ENCODE measurements at regions not wholly inside any gene's neighbourhood (a gene's known extent, or its start where the extent isn't known, plus 50 kb on each side); places are given as distances from the start of the nearest gene placed in this dataset.
"Not testable (repeated sequence)": the region's sequence is repeated elsewhere in the genome, so short reads cannot be mapped to it uniquely, and the experiment has no call there.

DNA sequence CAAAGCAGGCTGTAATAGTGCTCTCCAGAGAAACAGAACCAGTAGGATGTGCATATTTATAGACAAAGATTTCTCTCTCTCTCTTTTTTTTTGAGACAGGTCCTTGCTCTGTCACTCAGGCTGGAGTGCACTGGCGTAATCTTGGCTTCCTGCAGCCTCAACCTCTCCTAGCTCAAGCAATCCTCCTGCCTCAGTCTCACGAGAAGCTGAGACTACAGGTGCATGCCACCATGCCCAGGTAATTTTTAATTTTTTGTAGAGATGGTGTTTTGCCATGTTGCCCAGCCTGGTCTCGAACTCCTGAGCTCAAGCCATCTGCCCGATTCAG, 67.1 kb upstream of the CHD2 start:
- no peaks in the 10 kb centered on the region for H3K36me3 ChIP-seq (ENCODE audit: insufficient read depth, low read length)
- H3K9ac ChIP-seq (ENCODE audit: low read depth, low read length): no peak overlapping the region
- H3K9me3 ChIP-seq (replicated peaks; ENCODE audit: low read length): no peaks in the 10 kb centered on the region
- H3K4me1 ChIP-seq (ENCODE audit: control insufficient read depth, insufficient read depth, low read length): peaks cover 27% of the 10 kb centered on the region
- H3K4me2 ChIP-seq (ENCODE audit: low read length): peak overlapping the region; percentile 76
- H3K27me3 ChIP-seq (ENCODE audit: control insufficient read depth, insufficient read depth, low read length): no peaks in the 10 kb centered on the region
- H3K4me3 ChIP-seq (ENCODE audit: low read length): no peak overlapping the region

DNA sequence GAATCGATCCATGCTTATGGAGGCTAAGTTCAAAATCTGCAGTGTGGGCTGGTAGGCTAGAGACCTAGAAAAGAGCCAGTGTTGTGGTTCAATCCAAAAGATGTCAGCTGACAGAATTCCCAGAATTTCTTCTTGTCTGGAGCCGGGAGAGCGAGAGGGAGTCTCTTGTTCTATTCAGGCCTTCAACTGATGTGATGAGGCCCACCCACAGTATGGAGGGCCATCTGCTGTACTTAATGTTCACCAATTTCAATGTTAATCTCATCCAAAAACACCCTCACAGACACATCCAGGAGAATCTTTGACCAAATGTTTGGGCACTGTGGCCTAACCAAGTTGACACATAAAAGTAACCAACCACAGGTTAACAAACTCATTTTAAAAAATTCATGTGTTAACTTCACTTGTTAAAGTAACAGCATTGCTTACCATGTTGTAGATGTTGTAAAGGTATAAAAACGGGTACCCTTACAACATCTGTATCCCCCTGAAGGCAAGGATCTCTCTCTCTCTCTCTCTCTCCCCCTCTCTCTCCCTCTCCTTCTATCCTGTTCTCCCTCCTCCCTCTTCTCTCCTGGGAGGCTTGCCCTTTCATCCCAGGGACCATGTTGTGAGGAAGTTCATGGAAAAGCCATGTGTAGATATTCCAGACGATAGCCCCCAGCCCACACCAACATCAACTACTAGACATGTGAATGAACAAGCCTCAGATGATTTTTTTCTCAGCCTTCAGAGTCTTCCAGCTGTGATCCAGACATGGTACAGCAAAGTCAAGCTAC, 66.4 kb upstream of the CHD2 start:
- Histone ChIP-seq H3K4me1 (ENCODE audit: control insufficient read depth, insufficient read depth, low read length) (peaks cover 27% of the 10 kb centered on the region), H3K9ac (ENCODE audit: low read depth, low read length) (no peak overlapping the region), H3K36me3 (ENCODE audit: insufficient read depth, low read length) (no peaks in the 10 kb centered on the region), H3K9me3 (replicated peaks; ENCODE audit: low read length) (no peaks in the 10 kb centered on the region), H3K4me3 (ENCODE audit: low read length) (no peak overlapping the region), H3K27me3 (ENCODE audit: control insufficient read depth, insufficient read depth, low read length) (no peaks in the 10 kb centered on the region), H3K4me2 (ENCODE audit: low read length) (peak overlapping the region; percentile 76)

DNA sequence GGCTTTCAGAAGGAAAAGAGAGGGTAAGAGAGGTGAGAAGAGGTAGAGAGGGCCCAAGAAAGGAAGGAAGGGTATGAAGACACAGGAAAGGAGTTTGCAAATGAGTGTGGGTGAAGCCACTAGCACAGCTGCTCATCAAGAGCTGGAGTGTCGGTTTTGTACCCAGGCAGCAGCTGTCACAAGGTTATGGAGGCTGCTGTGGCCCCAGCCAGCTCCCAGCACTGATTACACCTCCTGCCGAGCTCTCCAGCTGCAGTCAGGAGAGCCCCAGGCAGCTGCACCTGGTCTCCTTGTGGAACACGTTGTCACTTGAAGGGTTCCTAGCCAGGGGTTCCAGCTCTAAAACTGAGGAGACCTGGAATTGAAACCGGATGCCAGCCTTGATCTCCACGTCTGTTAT, 60.4 kb upstream of the CHD2 start:
- no peaks in the 10 kb centered on the region for H3K27me3 ChIP-seq (ENCODE audit: control insufficient read depth, insufficient read depth, low read length)
- H3K4me2 ChIP-seq (ENCODE audit: low read length): no peak overlapping the region
- H3K4me3 ChIP-seq (ENCODE audit: low read length): no peak overlapping the region
- peaks cover under 1% of the 10 kb centered on the region for H3K4me1 ChIP-seq (ENCODE audit: control insufficient read depth, insufficient read depth, low read length)
- no peak overlapping the region for H3K9ac ChIP-seq (ENCODE audit: low read depth, low read length)
- no peaks in the 10 kb centered on the region for H3K9me3 ChIP-seq (replicated peaks; ENCODE audit: low read length)
- H3K36me3 ChIP-seq (ENCODE audit: insufficient read depth, low read length): no peaks in the 10 kb centered on the region

DNA sequence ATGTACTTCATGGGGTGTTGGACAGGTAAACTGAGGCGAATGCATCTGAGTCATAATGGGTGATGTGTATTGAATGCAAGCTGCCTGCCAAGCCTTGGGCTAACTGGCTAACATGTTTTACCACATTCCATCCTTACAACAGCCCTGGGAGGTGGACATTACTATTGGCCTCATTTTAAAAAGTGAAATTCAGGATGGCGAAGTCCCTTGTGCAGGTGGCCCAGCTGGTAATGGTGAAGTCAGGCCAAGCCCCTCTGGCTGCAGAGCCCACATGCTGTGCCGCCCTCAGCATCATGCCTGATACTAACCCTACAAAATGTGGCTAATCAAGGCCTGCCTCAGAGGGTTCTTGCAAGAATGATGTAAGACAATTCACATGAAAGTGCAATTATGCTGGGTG, 60.0 kb upstream of the CHD2 start:
- Histone ChIP-seq H3K9me3 (replicated peaks; ENCODE audit: low read length) (no peaks in the 10 kb centered on the region), H3K4me1 (ENCODE audit: control insufficient read depth, insufficient read depth, low read length) (peaks cover 5% of the 10 kb centered on the region), H3K9ac (ENCODE audit: low read depth, low read length) (no peak overlapping the region), H3K4me3 (ENCODE audit: low read length) (no peak overlapping the region), H3K27me3 (ENCODE audit: control insufficient read depth, insufficient read depth, low read length) (no peaks in the 10 kb centered on the region), H3K36me3 (ENCODE audit: insufficient read depth, low read length) (no peaks in the 10 kb centered on the region), H3K4me2 (ENCODE audit: low read length) (no peak overlapping the region)

DNA sequence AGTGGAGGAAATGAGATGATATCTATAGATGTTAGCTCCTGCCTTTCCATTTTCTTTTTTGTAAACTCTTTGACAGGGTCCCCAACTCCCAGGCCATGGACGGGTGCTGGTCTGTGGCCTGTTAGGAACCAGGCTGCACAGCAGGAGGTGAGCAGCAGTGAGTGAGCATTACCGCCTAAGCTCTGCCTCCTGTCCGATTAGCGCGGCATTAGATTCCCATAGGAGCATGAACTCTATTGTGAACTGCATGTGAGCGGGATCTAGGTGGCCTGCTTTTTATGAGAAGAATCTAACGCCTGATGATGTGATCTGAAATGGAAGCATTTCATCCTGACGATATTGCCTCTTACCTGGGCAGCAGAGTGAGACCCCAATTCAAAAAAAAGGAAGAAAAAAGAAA, 56.8 kb upstream of the CHD2 start:
- H3K4me1 ChIP-seq (ENCODE audit: control insufficient read depth, insufficient read depth, low read length): peaks cover 19% of the 10 kb centered on the region
- no peaks in the 10 kb centered on the region for H3K36me3 ChIP-seq (ENCODE audit: insufficient read depth, low read length)
- no peak overlapping the region for H3K4me3 ChIP-seq (ENCODE audit: low read length)
- H3K9ac ChIP-seq (ENCODE audit: low read depth, low read length): peak overlapping the region; percentile 56
- H3K9me3 ChIP-seq (replicated peaks; ENCODE audit: low read length): no peaks in the 10 kb centered on the region
- H3K27me3 ChIP-seq (ENCODE audit: control insufficient read depth, insufficient read depth, low read length): no peaks in the 10 kb centered on the region
- H3K4me2 ChIP-seq (ENCODE audit: low read length): peak overlapping the region; percentile 45

DNA sequence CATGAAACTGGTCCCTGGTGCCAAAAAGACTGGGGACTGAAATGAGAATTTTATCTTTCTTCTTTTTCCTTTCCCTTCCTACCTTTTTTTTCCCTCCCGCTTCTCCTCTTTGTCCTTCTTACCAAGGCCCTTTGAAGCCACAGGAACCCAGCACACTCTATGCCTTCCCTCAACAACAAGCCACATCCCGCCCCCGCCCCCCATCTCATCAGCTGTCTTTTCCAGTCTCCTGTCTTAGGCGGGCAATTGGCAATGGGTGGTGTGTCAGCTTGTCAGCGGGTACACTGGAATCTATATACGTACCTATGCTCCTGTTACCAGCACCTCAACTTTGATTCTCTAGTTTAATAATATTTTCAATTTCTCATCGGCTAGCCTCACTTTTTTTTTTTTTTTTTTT, 56.3 kb upstream of the CHD2 start:
- no peaks in the 10 kb centered on the region for H3K9me3 ChIP-seq (replicated peaks; ENCODE audit: low read length)
- H3K4me3 ChIP-seq (ENCODE audit: low read length): no peak overlapping the region
- H3K4me2 ChIP-seq (ENCODE audit: low read length): peak overlapping the region; percentile 45
- H3K4me1 ChIP-seq (ENCODE audit: control insufficient read depth, insufficient read depth, low read length): peaks cover 19% of the 10 kb centered on the region
- H3K27me3 ChIP-seq (ENCODE audit: control insufficient read depth, insufficient read depth, low read length): no peaks in the 10 kb centered on the region
- no peaks in the 10 kb centered on the region for H3K36me3 ChIP-seq (ENCODE audit: insufficient read depth, low read length)
- H3K9ac ChIP-seq (ENCODE audit: low read depth, low read length): peak overlapping the region; percentile 56

DNA sequence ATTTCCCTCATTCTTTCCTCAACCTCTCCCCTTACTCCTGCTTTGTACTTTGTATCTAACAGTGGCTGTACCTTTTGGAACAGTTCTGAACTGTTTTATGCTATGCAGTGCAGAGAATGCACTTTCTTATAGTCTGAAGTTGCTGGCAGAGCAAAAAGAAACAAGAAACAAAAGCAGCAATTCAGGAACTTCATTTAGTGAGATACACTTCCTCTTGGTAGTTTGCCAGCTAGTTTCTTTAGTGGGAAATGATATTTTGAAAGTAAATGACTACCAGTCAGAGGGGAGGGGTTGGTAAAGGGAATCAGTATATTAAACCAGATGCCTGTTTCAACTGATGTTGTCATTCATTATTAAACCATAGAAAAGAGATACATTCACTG, 55.0 kb upstream of the CHD2 start:
- peak overlapping the region; percentile 17 for H3K9ac ChIP-seq (ENCODE audit: low read depth, low read length)
- peak overlapping the region; percentile 12 for H3K4me2 ChIP-seq (ENCODE audit: low read length)
- no peaks in the 10 kb centered on the region for H3K36me3 ChIP-seq (ENCODE audit: insufficient read depth, low read length)
- no peak overlapping the region for H3K4me3 ChIP-seq (ENCODE audit: low read length)
- H3K9me3 ChIP-seq (replicated peaks; ENCODE audit: low read length): no peaks in the 10 kb centered on the region
- H3K4me1 ChIP-seq (ENCODE audit: control insufficient read depth, insufficient read depth, low read length): peaks cover 19% of the 10 kb centered on the region
- no peaks in the 10 kb centered on the region for H3K27me3 ChIP-seq (ENCODE audit: control insufficient read depth, insufficient read depth, low read length)

DNA sequence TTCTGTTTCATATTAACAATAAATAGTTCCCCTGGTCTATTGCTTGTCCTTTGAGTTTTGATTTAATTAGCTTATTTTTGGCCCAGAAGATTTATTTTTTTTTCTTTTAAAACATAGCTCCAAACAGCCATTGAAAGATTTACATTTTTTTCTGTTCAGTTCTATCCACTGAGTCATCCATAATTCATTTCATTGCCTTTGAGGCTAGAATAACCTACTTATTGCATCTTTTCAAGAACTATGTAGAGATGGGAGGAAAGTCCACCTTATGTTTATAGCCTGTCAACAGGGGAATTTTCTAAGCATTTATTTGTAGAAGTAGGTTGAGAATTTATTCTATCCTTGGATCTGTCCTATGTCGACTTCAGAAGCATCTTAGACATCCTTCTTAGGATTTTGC, 53.4 kb upstream of the CHD2 start:
- Histone ChIP-seq H3K9me3 (replicated peaks; ENCODE audit: low read length) (no peaks in the 10 kb centered on the region), H3K4me1 (ENCODE audit: control insufficient read depth, insufficient read depth, low read length) (peaks cover 19% of the 10 kb centered on the region), H3K4me2 (ENCODE audit: low read length) (no peak overlapping the region), H3K4me3 (ENCODE audit: low read length) (no peak overlapping the region), H3K36me3 (ENCODE audit: insufficient read depth, low read length) (no peaks in the 10 kb centered on the region), H3K9ac (ENCODE audit: low read depth, low read length) (no peak overlapping the region), H3K27me3 (ENCODE audit: control insufficient read depth, insufficient read depth, low read length) (no peaks in the 10 kb centered on the region)

DNA sequence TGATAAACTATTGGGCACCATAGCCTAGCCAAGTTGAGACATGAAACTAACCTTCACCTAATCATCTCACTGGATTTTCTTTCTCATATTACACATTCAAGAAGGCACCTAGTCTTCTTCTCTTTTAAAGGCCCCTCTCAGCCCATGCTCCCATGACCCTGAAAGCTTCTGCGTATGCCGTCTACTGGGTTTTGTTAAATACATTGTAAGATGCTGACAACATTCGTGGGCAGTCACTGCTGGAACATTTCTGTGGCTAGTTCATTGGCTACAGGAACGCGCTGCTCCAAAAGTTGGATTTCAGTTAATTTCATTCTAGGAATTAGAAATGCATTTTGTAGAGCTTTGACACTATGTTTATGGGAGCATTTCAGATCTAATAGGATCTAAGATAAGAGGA, 52.3 kb upstream of the CHD2 start:
- H3K4me1 ChIP-seq (ENCODE audit: control insufficient read depth, insufficient read depth, low read length): peaks cover 19% of the 10 kb centered on the region
- no peak overlapping the region for H3K4me2 ChIP-seq (ENCODE audit: low read length)
- H3K36me3 ChIP-seq (ENCODE audit: insufficient read depth, low read length): no peaks in the 10 kb centered on the region
- H3K27me3 ChIP-seq (ENCODE audit: control insufficient read depth, insufficient read depth, low read length): no peaks in the 10 kb centered on the region
- no peaks in the 10 kb centered on the region for H3K9me3 ChIP-seq (replicated peaks; ENCODE audit: low read length)
- H3K9ac ChIP-seq (ENCODE audit: low read depth, low read length): no peak overlapping the region
- H3K4me3 ChIP-seq (ENCODE audit: low read length): no peak overlapping the region

DNA sequence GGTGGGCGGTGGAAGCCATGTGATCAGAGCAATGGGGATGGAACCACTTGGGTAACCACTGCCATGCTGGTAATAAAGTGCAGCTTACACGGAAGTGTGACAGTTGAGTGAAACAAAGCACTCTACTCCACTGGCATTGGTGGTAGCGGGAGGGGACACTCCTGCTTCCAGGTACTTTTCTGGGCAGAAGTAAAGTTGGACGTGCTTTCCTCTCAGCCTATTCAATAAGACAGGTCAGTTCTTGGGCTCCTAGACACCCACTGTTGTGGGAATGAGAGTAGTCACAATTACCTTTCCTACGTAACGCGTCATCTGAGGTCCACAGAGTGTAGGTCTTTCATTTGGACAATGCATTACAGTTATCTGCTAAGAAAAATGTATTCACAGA, 51.7 kb upstream of the CHD2 start:
- Histone ChIP-seq H3K27me3 (ENCODE audit: control insufficient read depth, insufficient read depth, low read length) (no peaks in the 10 kb centered on the region), H3K36me3 (ENCODE audit: insufficient read depth, low read length) (no peaks in the 10 kb centered on the region), H3K4me3 (ENCODE audit: low read length) (no peak overlapping the region), H3K9ac (ENCODE audit: low read depth, low read length) (no peak overlapping the region), H3K4me2 (ENCODE audit: low read length) (no peak overlapping the region), H3K9me3 (replicated peaks; ENCODE audit: low read length) (no peaks in the 10 kb centered on the region), H3K4me1 (ENCODE audit: control insufficient read depth, insufficient read depth, low read length) (peaks cover 19% of the 10 kb centered on the region)

DNA sequence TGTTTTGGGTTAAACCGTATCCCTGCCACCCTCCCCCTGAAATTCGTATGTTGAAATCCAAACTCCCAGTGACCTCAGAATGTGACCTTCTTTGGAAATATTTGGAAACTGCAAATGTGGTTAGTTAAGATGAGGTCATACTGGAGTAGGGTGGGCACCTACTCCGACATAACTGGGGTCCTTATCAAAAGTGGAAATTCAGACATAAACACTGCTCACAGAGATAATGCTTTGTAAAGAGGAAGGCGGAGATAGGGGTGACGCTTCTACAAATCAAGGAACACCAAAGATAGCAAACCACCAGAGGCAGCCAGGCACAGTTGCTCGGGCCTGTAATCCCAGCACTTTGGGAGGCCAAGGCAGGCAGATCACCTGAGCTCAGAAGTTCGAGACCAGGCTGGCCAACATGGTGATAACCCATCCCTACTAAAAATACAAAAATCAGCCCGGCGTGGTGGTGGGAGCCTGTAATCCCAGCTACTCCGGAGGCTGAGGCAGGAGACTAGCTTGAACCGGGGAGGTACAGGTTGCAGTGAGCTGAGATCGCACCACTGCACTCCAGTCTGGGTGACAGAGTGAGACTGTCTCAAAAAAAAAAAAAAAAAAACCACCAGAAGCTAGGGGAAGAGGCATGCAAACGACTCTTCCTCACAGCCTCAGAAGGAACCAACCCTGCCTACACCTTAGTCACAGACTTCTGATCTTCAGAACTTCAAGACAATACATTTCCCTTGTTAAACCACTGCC, 51.1 kb upstream of the CHD2 start:
- peaks cover 19% of the 10 kb centered on the region for H3K4me1 ChIP-seq (ENCODE audit: control insufficient read depth, insufficient read depth, low read length)
- H3K9ac ChIP-seq (ENCODE audit: low read depth, low read length): no peak overlapping the region
- H3K27me3 ChIP-seq (ENCODE audit: control insufficient read depth, insufficient read depth, low read length): no peaks in the 10 kb centered on the region
- no peak overlapping the region for H3K4me3 ChIP-seq (ENCODE audit: low read length)
- H3K9me3 ChIP-seq (replicated peaks; ENCODE audit: low read length): no peaks in the 10 kb centered on the region
- no peak overlapping the region for H3K4me2 ChIP-seq (ENCODE audit: low read length)
- H3K36me3 ChIP-seq (ENCODE audit: insufficient read depth, low read length): no peaks in the 10 kb centered on the region

DNA sequence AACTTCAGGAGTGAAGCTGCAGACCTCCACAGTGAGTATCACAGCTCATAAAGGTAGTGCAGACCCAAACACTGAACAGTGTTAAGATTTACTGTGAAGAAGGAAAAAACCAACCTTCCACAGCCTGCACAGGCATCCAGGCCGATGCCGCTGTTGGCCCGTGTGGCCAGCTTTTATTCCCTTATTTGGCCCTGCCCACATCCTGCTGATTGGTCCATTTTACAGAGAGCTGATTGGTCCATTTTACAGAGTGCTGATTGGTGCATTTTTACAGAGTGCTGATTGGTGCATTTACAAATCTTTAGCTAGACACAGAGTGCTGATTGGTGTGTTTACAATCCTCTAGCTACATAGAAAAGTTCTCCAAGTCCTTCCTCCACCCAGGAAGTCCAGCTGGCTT, 49.9 kb upstream of the CHD2 start:
- not testable (repeated sequence) for H3K27me3 ChIP-seq (ENCODE audit: control insufficient read depth, insufficient read depth, low read length); H3K36me3 ChIP-seq (ENCODE audit: insufficient read depth, low read length); H3K9me3 ChIP-seq (replicated peaks; ENCODE audit: low read length); H3K4me3 ChIP-seq (ENCODE audit: low read length); H3K4me2 ChIP-seq (ENCODE audit: low read length); H3K9ac ChIP-seq (ENCODE audit: low read depth, low read length)
- H3K4me1 ChIP-seq (ENCODE audit: control insufficient read depth, insufficient read depth, low read length): peaks cover 13% of the 10 kb centered on the region

All from skeletal muscle satellite cell (primary cell).